SH-SY5Y (cell line): ENCODE measurements at regions not wholly inside any gene's neighbourhood (a gene's known extent, or its start where the extent isn't known, plus 50 kb on each side); places are given as distances from the start of the nearest gene placed in this dataset.

Experiments used
- GATA2 ChIP-seq: IDR thresholded peaks from 2 replicates; pipeline ENCODE4 v1.6.1; 2011; ENCODE audit warnings: mild to moderate bottlenecking, low read depth, low read length
- GATA3 ChIP-seq: IDR thresholded peaks from 2 replicates; pipeline ENCODE4 v1.6.1; 2011; ENCODE audit warnings: low read depth, mild to moderate bottlenecking, low read length, moderate library complexity

DNA sequence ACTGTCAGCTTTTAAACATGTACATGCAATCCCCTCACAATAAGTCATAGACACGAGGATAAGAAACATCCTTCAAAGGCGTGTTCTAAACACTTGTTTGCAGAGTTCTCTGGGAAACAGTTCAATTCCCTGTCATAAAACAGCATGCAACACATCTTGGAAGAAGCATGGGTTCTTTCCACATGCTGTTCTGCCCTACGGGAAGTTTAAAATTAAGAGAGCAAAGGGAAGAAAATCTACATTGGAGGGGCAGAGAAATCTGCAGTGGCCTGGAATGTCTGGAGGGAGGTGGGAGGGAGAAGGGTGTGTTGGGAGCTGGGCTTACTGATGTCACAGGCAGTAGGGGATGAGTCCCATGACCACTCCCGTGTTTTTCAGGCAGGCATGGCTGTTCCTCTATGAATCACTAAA, 98.3 kb upstream of the SLC2A1 start:
- no peak for TF ChIP-seq GATA3
- TF ChIP-seq GATA2: no peak

GRCh38 chr1:43056460-43056859, 97.8 kb upstream of the SLC2A1 start:
- no peak for TF ChIP-seq GATA2
- no peak for TF ChIP-seq GATA3

- TF ChIP-seq GATA3 (no peak), GATA2 (no peak)
Observed at GRCh38 chr1:43054961-43055360, 96.3 kb upstream of the SLC2A1 start.

- no peak for TF ChIP-seq GATA2
- TF ChIP-seq GATA3: no peak
Observed at GRCh38 chr1:43052786-43053439, 94.2 kb upstream of the SLC2A1 start.

- TF ChIP-seq GATA2: no peak
- no peak for TF ChIP-seq GATA3
Observed at GRCh38 chr1:43052322-43052721, 93.7 kb upstream of the SLC2A1 start.

DNA sequence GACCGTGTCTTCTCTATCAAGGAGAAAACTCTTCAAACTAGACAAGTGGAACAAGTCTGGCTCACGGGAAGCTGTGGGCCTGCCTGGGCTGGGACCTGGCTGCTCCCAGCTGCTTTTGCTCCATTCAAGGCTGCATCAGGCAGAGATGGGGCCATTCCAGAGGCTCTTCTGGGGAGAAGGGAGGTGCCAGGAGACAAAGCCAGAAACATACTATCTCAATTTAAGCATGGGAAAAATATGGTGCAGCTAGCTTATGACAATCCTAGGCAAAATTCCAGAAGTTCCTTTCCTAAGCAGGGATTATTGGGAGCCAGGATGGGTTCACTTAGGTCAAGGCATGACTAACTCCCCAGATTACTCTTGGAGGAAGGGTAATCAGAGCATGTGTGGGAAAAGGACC, 90.8 kb upstream of the SLC2A1 start:
- no peak for TF ChIP-seq GATA3
- no peak for TF ChIP-seq GATA2

DNA sequence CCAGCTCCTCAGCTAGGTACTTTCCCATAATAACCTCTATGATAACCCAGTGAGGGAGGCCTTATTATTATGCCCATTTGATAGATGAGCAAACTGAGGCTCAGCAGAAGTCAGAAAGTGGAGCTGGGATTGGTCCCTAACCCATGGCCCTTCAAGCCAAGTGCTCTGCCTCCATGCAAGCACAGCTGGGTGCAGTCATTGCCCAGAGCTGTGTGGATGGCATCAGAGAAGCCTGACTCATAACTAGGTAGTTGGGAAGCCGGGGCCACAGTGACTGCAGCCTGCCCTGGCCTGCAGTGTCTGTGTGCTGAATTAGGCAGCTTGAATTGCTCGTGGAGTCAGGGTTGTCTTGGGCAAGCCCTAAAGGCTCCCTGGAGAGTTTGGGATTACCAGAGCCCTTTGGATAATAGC, 89.9 kb upstream of the SLC2A1 start:
- TF ChIP-seq GATA3: no peak
- no peak for TF ChIP-seq GATA2

GRCh38 chr1:43047135-43047534, 88.5 kb upstream of the SLC2A1 start:
- no peak for TF ChIP-seq GATA3
- no peak for TF ChIP-seq GATA2

DNA sequence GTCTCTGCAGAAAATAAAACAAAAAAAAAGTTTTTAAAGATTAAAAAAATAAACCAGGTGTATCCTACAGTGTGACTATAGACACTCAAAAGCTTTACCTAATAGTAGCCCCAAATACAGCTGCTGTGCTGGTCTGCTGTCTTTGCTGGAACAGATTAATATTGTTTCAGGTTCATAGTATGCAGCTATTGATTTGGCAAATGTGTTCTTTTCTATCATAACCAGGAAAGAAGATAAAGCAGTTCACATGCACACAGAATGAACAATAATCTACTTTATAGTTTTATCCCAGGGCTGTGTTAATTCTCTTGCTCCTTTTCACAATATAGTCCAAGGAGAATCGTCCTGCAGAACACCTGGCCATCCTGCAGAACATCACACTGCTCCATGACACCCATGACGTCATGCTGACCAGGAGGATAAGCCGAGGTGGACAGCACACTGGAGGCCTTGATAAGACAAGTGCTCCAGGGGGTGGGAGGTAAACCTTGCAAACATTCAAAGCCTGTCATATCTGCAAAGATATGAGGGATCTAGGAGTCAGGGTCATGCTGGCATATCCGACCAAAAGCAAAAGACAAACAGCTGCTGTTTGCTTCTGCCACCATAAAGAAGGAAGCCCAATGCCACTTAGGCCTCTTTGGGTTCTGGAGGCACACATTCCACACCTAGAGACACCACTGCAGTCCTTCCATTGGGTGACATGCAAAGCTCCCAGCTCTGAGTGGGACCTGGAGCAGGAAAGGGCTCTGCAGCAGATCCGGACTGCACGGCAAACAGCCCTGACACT, 86.1 kb upstream of the SLC2A1 start:
- TF ChIP-seq GATA2: peak; percentile 35; the same call in 1 of the 2 replicates
- TF ChIP-seq GATA3: no peak

GRCh38 chr1:43043695-43044094, 85.0 kb upstream of the SLC2A1 start:
- TF ChIP-seq GATA2 (no peak), GATA3 (no peak)

- TF ChIP-seq GATA2 (no peak), GATA3 (no peak)
Observed at GRCh38 chr1:43042773-43043457, 84.2 kb upstream of the SLC2A1 start.

- no peak for TF ChIP-seq GATA2
- TF ChIP-seq GATA3: no peak
Observed at GRCh38 chr1:43042127-43042526, 83.5 kb upstream of the SLC2A1 start.

GRCh38 chr1:43041591-43041990, 82.9 kb upstream of the SLC2A1 start:
- TF ChIP-seq GATA2: no peak
- no peak for TF ChIP-seq GATA3

DNA sequence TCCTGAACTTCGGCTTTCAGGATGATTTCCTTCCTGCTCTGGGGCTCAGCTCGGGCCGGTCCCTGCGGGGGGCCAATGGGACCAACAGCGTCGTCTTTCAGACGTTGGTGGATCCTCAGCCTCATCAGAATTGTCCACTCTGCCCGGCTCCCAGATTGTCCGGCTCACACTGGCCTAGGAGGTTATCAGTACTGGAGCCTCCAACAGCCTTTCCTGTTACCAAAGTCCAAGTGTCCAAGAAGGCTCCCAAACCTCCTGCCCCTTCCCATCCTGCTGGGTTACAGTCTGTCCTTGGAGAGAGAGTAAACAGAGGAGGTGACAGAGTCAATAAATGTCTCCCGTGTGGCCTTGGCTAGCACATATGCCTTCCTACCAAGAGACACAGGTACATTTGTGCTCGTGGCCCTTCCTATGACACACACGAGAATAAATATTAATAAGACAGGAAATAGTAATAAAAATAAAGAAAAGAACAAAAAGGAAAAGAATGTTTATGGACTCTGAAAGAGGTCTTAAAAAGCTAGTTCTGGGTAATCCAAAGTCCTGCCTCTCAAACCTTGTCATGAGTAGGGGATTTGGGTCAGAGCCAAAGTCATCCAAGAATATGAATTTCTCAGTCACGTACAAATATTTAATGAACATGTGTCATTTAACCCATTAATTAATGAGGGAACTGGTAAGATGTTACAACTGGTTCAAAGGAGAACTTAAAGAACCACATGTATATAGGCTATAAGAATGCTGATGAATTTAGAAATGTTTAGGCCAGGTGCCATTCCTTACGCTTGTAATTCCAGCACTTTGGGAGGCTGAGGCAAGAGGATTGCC, 80.8 kb upstream of the SLC2A1 start:
- no peak for TF ChIP-seq GATA2
- TF ChIP-seq GATA3: no peak
